DMS79 (cell line): ENCODE measurements at regions not wholly inside any gene's neighbourhood (a gene's known extent, or its start where the extent isn't known, plus 50 kb on each side); places are given as distances from the start of the nearest gene placed in this dataset.
A peak's percentile ranks its signal among the peaks of the same experiment; 100 is the strongest.

Source experiments
- DNase-seq: peaks from one replicate; lab custom pipeline; 2025; lab: John Stamatoyannopoulos, UW

DNA sequence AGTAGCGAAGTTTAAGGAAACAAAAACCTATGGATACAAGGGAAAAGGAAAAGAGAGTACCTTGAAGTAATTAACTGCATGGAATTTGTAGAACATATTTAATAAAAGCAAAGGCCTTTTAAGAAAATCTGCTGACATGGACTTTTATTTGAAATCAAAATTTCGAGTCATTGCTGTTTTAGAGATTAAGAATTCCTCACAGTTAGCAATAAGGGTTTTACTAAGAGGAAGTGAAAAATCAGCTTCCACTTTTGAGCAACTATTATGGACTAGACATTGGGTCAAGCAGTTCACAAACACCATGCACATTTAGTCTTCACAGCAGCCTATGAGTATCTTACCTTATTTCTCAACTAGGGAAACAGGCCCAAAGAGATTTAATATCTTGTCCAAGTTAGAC lies 876.3 kb downstream of the BCL11A start:
- no peak for DNase-seq

DNA sequence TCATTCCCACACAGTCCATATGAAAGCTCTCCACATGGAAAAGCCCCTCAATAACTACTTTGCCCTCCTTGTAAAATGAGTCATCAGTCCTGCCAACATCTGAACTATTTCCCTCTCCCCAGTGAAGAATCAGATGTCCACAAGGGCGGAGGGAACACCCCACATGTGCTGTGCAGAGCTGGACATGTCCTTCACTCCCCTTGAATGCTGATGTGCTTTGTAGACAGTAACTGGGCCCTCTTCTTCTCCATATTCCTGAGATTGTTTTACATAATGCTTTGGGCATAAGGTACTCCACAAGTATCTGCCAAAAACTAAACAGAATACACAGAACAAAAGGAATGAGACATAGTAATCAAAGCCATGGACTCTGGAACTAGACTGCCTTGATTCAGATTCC lies 879.4 kb downstream of the BCL11A start:
- DNase-seq: no peak

DNA sequence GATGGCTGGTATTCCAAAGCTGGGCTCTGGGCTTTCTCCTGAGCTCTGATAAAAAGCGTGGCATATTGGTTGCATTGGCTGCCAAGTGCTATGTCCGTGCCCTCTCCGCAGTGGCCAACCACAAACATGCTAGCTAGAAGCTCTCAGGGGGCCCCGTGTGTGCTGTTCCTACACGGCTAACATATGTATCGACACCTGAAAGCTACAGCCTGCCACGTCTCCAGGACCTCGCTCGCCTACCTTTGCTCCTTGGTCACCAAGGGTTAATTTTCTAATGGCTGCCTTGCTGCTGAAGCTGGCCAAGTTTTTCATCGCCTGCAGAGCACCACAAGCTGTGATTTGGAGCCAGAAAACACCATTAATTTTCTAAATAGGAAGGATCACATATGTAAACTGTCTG lies 888.4 kb downstream of the BCL11A start:
- DNase-seq: no peak

DNA sequence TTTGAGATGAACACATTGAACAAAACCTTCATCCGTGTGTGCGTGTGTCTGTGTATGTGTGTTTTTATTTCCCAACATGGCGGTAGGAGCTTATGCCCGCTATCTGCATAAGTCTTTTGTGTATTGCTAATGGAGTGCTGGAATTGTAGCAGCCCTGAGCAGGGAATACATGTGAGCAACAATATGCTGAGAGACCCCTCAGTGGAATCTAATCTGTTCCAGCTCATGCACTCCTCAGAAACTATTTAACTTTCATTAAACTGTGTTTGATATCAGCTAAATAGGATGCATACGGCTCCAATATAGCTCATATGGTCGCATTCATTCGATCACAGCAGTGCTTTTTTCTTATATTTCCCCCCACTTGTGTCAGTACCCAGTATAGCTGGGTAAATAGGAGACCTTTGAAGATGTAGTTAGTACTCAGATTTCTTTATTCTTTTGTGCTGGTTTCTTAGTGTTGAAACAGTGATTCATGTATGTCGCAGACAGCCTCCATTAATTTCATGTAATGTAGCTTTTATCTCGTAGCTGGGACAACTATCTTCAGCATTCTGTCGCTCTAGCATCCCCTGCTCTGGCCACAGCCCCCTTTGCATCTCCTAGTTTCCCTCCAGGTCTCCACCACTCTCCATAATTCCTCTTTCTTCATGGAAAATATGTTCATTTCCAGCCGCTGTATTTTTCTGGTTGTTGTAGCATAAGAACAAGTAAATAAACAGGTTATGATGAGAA lies 891.2 kb downstream of the BCL11A start:
- no peak for DNase-seq

DNA sequence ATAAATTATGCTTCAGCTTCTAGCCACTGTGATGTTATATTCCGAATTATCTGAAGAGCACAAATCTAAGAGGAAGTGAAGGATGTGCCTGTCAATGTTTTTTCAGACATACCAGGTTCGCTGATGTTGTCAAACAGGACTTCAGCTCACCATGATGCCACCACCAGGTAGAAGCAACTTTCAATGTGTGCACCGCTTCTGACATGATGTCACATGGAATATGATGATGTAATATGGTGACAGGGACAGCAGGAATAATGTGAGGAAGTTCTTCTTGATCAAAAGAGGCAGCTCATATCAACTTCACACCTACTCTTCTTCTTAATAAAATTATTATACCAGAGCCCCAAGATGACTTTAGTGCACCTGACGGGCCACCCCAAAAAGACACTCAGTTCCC lies 893.2 kb downstream of the BCL11A start:
- no peak for DNase-seq

DNA sequence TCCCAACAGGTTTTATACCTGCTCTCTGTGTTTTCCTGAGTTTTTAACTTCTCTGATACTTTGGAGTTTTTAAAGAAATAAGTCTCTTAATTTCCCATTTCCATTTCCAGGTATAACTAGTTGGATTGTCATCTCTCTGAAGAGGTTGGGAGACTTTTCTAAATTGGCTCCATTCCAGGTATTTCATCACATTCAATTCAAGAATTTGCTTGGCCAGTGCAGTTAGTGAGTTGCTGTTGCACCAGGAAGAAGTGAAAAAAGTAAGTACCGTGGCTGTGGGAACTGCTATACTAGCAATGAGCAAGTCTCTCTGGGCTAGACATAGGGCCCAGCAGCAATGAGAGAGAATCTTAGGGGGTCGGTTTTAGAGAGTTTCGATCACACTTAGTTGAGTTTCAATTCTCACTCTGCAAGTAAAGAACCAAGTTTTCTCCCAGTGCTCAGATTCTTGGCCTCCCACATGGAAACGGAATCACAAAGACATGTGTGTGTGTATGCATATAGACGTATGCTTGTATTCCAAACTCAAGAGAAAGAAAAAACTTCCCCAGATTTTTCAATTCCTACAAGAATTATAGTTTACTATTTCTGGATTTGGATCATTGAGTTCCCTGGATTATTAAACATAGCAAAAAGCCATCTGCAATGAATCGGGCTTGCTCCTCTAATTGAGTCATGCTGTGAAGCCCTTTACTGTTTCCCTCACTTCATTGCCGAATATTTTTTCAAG lies 894.4 kb downstream of the BCL11A start:
- DNase-seq: no peak

DNA sequence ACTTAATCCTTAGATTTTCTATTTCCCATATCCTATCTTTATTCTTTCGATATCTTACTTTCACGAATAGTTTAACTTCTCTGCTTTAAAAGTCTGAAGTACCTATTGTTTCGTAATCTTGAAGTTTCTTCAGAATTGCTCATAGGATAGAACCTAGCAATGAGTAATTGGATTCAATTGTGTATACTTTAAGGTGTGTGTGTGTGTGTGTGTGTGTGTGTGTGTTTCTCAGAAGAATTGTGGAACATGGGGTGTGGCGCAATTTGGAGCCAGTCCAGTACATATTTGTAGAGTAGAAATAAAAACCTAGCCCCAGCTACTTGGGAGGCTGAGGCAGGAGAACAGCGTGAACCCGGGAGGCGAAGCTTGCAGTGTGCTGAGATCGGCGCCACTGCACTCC lies 897.6 kb downstream of the BCL11A start:
- no peak for DNase-seq

DNA sequence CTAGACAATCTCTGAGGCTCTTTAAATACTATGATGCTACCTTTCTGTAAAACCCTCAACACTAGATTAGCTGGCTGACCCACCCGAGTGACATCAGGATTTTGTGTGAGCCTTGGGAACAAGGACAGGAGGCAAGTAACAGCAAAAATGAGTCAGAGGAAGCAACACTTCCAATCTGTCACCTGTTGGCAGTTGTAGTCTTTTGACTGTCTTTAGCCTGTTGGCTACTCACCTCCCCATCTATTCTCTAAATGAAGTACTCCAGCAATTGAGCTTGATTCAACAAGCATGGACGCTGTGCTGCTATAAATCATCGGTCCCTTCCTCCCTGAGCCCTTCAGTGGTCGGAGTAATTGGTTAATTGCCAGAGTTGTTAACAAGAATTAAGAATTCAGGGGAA lies 898.7 kb downstream of the BCL11A start:
- no peak for DNase-seq

DNA sequence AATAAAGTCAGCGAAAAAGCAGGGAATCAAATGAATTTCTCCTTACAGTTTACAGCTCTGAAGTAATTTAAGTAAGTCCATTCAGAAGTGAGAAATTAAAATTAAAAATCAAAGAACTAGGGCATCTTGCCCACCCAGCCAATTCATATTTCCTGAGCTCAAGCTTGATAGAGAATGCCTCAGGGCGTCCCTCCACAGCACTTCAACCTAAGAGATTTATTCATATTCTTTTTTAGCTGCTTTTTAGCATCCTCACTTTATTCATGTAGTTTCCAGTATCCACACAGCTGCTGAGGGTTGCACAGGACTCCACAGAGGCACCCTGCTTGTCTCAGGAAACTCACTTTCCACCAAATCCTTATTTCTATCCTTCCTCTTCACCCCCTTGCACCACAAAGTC lies 900.3 kb downstream of the BCL11A start:
- no peak for DNase-seq

DNA sequence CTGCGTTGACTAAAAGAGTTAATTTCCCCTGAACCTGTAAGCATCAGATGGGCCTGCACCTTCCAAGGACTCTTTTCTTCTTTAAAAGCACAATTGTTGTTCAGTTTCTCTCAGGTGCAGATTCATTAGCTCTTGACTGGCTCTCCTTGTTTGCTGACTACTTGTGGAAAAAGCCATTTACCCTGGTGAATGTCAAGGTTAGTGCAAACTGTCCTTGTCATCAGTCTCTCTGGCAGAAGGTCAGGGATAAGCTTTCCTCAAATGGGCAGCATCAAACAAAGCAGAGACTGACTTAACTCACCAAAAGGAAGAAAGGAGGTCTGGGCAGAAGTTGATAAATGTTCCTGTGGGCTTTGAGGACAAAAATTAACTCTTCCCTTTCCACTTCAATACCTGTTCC lies 922.7 kb downstream of the BCL11A start:
- DNase-seq: no peak

DNA sequence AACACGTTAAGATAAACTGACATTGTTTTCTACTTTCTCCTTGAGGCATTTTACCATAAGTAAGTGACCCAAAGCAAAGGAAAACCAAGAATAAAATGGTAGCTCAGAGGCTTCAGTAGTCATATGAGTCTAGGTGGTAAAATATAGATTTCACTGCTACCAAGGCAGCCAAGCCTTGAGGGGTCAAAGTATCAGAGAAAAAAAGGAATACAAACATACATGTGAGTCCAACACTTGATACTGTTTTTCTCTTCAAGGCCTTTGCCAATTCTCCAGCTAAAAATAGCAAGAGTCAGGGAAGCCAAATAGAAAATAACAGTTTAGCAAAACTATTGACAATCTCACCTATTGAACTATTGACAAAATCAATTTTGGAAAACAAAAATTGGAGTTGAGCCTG lies 925.9 kb downstream of the BCL11A start:
- DNase-seq: no peak

DNA sequence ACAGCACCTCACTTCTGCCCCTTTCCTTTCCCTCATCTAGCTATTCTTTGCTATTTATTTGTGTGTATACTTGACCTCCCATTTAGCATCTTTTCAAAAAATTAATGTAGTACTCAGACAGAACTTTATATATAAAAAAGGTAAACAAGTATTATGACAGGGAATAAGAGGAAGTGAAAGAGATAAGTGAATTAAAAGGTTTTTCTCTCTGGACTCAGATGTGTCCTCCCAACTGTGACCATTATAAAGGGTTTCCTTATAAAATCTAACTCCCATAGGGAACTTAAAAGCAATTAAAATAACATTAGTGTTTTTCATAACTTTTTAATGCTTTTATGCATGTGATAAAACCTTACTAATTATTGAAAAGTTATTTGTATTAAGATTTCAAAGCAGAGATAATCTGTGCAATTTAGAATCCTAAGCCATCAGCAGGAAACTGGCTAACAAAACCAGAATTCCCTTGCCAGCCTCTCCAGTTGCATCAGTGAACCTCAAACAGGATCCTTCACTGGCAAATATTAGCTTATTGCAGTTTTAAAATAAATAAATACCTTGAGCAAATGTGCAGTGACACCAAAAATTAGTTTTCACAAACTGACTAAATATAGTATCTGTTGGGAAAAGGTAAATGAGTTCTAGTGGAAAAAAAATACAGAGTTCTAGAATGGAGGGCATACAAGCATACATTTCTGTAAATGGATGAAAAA lies 930.7 kb downstream of the BCL11A start:
- DNase-seq: no peak

DNA sequence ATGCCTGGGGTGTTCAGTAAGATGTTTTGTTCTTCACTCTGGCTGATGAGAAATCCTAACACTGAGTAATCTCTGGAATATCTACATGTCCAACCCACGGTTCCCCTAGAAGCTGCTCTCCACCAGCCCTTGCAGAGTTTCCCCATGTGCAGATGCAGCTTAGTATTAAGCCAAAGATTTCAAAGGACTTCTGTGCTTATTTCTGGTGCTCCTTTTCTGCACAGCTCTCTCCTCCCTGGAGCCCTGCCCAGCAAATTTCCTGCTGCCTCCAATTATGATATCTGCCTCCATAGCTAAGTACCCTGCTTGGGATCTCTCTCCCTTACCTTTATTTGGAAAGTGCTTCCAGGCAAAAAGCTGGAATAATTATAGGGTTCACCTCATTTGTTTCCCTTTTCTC lies 949.3 kb downstream of the BCL11A start:
- DNase-seq: no peak

DNA sequence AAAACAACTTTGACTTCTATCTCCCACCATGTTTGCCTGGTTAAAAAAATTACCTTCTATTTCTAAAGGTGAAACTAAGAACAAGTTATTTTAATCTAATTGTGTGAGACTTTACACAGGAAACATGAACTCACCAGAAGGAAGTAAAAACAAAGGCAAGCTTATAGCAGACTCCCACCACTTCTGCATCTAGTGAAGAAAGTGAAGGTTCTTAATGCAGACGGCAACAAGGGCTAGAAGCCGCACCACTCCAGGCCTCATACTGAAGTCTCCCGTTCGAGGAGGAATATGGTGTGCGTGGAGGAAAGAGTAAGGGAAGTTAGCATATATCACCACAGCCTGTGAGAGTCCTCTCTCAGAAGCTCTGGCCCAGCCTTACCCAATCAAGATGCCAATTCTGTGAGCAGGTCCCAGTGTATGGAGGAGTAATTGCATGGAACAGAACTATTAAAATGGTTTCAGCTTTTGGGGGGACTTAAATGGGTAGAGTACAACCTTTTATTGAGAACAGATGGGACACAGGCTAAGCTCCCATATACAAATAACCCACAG lies 958.7 kb downstream of the BCL11A start:
- no peak for DNase-seq

DNA sequence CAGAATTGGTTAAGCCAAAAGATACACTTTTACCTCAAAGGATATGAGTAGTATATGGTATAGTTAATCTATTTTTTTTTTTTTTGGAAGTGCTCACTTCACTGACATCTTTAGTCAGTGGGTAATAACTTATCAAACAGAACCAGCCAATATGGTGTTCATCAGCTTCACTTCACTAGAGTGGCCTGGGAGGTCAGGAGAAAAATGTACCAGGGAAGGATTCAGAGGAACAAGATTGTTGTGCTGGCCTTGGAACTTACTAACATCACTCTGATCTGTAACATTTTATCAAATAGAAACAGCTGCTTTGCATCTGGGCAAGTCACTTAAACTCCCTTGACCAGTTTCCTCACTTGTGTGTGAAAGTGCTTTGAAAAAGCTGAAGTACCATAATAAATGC lies 962.7 kb downstream of the BCL11A start:
- no peak for DNase-seq

DNA sequence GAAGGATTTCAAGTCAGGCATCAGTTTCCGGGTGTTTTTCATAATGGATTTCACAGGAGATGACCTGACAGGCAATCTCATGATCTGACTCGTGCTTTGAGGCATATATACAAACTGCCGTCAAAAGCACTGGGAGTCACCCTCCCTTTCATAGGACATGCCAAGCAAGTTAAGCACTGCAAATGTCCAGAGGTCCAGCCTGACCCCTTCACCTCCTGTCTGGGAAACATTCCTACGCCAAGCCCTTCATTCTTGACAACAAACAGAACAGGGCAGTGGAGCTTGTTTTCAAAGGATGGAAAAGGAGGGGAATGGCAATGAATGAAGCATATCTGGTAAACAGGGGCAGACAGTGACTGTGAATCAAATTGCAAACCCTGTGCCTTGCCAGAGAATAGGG lies 963.6 kb downstream of the BCL11A start:
- no peak for DNase-seq

DNA sequence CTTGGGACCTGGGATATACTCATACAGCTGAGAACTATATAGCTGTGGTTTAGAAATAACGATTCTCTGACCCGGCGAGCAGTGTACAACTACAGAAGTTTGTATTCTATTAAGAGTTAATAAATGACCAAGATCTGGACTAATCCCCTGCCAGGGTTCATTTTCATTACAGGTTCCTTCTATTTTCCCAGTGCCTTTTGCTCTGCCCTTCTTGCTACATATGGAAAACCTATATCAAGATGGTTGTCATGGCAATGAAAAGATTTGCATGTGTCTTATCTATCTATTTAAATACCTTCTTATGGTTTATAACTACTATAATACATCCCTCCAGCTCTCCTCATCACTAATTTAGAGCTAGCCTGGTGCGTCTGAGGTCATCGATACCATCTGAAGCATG lies 965.2 kb downstream of the BCL11A start:
- DNase-seq: no peak

DNA sequence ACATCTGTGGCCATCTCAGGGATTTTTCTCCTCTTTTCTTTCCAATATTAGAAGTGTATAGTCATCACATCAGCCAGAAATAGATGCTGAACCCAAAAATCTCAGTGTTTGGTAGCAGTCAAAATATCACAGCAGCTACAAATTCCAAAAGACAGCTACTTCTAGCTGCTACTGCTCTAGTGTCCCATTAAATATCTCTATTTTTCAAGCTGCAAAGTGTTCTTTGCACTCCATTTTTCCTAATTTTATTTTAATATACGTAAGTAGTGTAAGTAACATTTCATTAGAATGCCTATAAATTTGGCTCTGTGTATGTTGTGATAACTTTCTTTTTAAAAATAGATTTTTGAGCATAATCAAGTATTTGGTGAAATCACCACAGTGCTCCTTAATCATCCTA lies 967.3 kb downstream of the BCL11A start:
- DNase-seq: no peak

DNA sequence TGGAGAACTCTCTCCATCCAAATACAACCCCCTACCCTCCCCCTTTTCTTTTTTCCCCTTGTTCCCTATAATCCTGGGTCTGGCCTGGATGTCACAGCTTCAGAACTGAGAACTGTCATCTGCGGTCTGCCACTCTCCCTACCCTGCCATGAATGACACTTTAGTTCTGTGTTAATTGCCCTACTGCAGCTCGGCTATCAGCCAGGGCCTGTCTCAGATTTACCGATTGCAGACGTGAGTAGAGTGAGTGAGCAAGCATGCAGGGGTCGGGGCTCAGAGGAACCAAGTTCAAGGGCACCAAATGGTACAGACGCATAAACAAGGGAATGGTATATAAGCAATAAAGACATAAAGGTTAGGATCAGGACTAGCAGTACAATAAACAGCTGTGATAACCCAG lies 967.8 kb downstream of the BCL11A start:
- peak; percentile 30 for DNase-seq

DNA sequence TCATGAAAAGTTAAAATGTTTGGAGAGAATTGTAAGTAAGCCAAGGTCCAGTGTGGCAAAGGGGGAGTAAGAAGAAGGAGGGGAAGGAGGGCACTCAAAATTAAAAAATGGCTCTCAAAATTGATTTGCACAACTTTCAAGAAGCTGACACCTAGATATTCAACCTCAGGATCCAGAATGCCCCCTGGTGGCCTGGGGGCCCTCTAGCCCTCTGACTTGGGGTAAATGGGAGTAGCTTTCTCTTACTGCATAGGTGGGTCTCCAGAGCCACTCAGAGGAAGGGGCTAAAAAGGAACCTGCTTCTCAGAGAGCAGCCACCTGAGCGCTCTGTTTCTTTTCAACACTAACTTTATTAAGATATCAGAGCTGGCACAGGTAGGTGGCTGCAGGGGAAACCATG lies 968.5 kb downstream of the BCL11A start:
- no peak for DNase-seq

DNA sequence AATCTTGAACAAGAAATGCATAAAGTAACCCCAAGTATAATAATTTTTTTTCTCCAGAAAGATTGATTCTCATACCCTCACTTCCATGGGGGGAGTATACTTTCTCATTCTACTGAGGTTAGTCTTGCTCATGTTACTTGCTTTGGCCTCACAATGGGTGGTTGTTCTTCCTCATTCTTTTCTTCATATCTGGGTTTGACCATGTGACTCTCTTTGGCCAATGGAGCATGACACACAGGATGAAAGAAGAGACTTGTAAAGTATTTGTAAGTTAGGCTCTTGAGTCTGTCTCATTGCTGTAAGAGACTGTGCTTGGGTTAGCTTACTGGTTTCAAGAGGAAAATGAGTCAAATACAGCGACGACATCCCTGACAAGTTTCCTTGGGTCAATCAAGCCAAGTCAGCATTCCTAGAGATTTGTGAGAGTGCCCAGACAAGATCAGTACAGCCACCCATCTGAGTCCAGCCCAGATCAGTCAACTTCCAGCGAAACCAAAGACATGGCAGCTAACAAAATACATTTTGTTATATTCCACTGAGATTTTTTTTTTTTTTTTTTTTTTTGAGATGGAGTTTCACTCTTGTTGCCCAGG lies 970.2 kb downstream of the BCL11A start:
- no peak for DNase-seq

DNA sequence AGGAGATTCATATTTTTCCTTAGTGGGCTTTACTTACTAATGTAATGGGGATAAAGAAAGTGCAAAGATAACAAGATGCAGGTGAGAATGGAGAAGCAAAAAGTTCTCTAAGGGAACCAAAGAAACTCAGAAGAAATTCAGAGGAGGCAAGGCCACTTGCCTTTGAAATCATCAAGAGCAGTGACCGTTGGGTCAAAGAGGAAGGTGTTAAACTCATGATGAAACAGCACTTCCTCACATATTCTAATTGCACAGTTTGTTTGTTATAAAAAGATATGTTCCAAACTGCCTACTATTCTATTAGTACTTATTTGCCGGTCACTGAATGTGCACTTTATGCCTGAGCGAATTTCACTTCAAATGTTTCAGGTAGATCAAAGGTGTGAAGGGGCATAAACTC lies 975.1 kb downstream of the BCL11A start:
- no peak for DNase-seq

DNA sequence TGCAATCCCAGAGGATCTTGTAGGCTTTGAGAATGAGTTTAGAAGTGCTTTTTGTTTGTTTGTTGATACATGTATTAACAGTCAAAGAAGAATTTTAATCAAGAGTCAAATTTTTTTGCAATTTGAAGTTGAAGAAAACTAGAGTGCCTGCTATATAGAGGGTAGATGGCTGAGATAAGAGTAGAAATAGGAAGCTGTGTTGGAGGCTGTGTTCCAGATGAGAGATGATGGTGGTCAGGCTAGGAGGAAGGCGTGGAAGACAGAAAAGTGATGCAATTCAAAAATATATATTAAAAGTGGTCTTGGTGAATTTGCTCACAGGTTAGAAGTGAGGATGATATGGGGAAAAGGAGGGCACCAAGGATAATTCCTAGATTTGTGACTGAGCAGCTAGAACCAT lies 978.3 kb downstream of the BCL11A start:
- no peak for DNase-seq
